NB4 (cell line): ENCODE measurements at regions not wholly inside any gene's neighbourhood (a gene's known extent, or its start where the extent isn't known, plus 50 kb on each side); places are given as distances from the start of the nearest gene placed in this dataset.

Experiments used
- CTCF ChIP-seq: IDR thresholded peaks from one replicate; pipeline ENCODE4 v1.5.1; 2012; ENCODE audit warnings: low read depth, low read length
- MAX ChIP-seq: IDR thresholded peaks from 2 replicates; pipeline ENCODE4 v1.6.1; 2011; ENCODE audit warnings: low read depth, low read length
- MYC ChIP-seq: IDR thresholded peaks from 2 replicates; pipeline ENCODE4 v1.6.1; 2011; ENCODE audit warnings: low read depth, low read length
- POLR2A ChIP-seq: IDR thresholded peaks from 2 replicates; pipeline ENCODE4 v1.6.1; 2011; ENCODE audit warnings: mild to moderate bottlenecking; ENCODE audit not compliant: insufficient read length; ENCODE audit errors: extremely low read depth

- TF ChIP-seq CTCF (no peak), POLR2A (no peak), MAX (no peak), MYC (no peak)
These were observed 342.7 kb downstream of the RND3 start for GRCh38 chr2:150144546-150145298.
